Hematopoietic multipotent progenitor cell treated with erythropoietin and hydrocortisone succinate and interleukin-3 and kit ligand, for 17 days (in vitro differentiated cells): ENCODE measurements at regions not wholly inside any gene's neighbourhood (a gene's known extent, or its start where the extent isn't known, plus 50 kb on each side); places are given as distances from the start of the nearest gene placed in this dataset.
"Not testable (repeated sequence)": the region's sequence is repeated elsewhere in the genome, so short reads cannot be mapped to it uniquely, and the experiment has no call there.

Experiments used
- DNase-seq: peaks from one replicate; pipeline ENCODE4 v3.0.0-alpha.2; 2015; ENCODE audit warnings: low spot score

DNA sequence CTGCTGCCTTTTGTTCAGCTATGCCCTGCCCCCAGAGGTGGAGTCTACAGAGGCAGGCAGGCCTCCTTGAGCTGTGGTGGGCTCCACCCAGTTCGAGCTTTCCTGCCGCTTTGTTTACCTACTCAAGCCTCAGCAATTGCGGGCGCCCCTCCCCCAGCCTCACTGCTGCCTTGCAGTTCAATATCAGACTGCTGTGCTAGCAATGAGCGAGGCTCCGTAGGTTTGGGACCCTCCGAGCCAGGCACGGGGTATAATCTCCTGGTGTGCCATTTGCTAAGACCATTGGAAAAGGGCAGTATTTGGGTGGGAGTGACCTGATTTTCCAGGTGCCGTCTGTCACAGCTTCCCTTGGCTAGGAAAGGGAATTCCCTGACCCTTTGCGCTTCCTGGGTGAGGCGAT is 51.9 kb downstream of the DIPK2A start:
- DNase-seq, result not testable (repeated sequence)

DNA sequence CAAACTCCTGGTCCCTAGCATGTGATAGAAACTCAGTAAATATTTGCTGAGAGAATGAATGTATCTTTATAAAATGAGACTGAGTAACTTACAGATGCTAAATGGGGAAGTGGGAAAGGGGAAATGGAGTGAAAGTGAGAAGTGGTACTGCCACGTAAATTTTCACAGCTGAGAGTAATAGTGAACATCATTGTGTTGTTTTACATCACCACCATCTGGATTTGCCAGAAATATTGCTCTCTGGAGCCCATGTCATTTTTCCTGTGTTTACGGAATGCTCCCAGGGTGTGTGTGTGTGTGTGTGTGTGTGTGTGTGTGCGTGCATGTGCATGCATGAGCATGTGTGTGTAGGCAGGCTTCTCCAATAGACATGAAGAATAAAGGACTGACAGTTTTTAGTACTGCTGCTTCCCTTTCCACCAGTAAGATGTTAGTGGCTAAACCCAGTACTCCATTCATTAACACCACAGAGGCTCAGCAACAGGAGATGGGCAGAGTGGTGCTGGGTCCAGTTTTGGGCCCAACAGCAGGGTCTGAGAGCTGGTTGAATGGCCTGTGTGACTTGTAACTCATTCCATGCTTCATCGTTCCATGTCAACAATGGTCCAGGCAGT is 57.3 kb downstream of the DIPK2A start:
- DNase-seq, result no peak

DNA sequence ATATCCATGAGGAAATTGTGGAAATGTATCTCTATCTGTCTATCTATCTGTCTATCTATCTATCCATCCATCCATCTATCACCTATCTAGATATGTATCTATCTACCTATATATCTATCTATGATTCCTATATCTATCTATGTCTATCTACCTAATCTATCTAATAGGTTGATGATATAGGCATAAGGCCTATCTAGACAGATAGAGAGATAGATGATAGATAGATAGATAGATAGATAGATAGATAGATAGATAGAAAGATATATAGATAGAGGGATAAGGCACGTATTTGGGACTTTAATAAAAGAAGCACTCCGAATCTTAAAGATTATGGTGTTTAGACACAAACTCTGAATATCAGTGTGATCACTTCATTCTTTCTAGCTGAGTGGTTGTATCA is 58.1 kb downstream of the DIPK2A start:
- DNase-seq, result no peak

DNA sequence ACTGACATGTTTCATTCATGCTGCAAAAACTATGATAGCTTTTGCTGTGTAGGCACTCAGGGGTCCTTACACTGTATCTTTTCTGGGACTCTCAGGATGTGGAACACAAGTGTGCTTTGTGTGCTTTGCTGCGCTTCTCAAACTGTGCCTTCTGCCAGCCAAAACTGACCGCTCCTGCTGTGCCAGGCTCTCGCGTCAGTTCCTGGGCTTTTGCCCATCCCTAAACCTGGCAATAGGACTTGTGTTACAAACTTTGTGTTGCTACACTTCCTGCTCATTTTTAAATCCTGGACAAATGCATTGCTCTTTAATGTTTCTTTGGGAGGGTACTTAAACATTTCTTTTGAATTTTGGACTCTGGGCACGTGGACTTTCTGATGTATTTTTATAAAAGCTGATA is 60.3 kb downstream of the DIPK2A start:
- DNase-seq, result no peak

DNA sequence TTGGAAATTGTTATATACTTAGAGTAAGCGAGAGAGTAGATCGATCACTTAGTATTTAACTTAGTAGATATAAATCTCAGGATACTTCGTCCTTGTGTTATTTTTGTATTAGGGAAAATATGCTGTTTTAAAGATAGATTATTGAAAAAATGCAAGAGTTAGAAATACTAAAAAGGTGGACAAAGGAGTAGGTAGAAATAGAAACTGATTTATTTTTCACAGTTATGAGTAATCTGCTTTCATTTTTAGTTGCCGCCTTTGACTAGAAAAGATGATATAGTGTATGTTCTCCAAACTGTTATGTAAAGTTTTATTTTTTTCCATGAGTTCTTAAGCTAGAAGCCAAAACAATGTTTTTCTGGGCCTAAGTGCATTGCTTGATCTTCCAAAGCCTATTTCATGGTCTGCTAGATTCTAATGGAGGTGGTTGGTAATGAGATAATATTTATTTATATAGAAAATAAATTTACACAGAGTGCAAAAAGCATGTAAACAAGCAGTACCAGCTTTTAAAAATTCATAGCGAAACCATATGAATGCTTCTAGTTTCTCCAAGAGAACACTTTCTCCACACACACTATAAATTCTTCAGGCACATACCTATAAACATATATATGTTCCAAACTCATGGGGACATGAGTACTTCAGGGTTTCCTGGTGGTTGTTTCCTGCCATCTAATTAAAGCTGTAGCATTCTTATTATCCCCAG is 61.1 kb downstream of the DIPK2A start:
- no peak for DNase-seq

DNA sequence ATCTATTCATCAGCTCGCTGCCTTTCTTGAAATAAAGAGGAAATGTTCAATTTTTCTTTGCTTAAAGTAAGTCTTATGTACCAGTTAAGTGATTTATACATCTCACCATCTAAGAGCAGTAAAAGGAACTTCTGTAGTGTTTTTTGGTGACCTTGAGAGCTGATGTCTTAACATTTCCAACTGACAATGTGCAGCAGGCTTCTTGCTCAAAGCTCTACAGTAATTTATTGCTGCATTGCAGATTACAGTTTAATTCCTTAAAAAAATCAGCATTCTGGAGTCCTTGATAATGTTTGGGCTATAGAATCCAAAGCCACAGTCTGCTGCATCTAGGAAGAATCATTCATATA is 61.6 kb downstream of the DIPK2A start:
- no peak for DNase-seq

DNA sequence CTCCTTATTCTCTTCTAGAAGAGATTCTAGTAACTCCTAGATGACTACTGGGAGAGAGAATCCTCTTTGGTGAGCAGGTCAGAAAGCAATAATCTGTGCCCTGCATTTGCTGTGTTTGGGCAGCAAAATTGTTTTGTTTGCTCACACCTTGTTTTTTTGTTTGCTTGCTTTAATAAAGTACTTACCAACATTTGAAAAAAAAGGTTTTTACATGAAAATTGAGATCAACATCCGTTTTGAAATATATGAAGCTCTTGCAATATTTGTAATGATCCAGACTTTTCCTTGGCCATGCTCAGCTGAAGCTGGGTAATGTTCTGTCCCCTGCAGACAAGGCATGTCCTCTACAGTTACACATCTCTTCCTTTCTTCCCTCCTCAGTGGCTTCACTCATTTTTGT is 62.2 kb downstream of the DIPK2A start:
- DNase-seq, result no peak

DNA sequence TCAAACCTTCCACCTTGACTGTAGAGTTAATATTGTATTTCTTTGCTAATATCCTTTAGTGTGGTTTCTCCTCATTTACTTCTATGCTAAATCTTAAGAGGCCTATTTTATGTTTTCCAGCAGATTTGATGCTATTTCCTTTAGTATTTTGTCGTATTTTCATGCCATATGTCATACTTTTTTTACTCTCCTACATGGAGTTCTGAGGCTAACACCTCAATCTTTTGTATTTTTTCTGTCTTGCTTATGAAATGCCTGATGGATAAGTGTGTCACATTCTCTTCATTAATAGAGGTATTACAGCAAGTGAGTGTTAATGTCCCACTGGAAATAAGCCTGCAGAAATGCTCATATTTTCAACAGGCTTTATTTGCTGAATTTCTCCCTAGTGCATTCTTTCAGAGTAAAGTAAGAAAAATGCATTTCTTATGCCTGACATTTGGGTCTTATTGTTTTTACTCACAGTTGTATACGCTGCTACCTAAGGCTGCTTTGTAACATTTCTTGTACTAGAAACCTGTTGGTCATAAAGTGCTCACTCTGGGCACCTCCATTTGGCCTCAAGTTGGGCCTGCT is 63.2 kb downstream of the DIPK2A start:
- no peak for DNase-seq

DNA sequence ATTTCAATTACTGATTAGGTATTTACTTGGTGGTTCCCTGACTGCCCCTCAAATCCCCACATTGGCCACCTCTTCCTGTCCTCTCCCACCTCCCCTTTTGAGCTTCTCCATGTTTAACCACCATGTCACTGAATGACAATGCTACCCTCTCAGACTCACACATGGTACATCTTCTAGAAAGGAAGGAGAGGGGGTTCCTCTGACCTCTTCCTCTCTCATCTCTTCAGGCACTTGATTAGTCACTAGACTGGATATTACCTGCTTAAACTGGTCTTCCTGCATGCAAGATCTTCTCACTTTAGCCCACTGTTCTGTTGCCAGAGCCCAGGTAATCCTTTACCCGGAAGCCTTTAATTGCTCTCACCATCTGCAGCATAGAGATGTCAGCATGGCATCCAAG is 64.9 kb downstream of the DIPK2A start:
- DNase-seq, result no peak

DNA sequence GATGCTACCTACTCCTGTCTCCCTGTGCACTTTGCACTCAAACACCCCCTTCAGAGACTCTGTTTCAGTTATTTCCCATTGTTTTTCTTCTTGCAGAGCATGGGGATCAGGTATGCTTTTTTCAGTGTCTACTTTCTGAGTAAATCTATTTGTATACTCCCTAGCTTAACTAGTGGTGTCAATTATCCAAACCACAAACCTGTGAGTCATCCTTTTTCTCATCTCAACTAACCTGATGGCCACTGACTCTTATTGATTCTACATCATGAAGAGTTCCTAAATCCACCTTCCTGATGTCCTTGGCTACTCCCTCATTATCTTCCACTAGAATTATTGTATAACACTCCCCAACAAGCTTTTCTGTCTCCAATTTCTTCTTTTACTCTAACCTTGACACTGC is 68.0 kb downstream of the DIPK2A start:
- no peak for DNase-seq

DNA sequence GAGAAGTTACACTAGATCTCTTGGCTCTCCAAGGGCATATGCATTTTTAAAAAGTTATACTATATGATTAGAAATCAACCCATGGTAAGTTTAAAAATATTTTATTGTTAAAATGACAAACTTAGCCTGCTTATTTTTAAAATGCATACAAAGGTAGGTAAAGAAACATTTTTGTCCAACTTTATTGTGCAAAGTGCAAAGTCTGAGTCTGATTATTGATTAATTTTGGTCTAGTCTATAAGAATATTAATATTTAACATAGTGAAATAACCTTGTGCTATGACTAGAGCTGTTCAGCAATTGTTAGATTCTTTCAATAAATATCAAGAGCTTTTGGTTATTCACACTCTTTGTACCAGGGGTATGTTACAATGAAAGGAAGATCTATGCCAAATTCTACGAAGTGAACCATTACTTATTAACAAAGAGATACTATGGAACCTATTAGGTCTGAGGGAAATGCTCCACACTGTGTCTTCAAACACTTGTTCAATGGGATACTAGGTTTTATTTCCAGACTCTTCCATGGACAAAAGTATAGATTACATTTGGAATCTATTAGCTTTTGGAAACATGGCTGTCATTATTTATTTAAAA is 70.4 kb downstream of the DIPK2A start:
- DNase-seq, result no peak

DNA sequence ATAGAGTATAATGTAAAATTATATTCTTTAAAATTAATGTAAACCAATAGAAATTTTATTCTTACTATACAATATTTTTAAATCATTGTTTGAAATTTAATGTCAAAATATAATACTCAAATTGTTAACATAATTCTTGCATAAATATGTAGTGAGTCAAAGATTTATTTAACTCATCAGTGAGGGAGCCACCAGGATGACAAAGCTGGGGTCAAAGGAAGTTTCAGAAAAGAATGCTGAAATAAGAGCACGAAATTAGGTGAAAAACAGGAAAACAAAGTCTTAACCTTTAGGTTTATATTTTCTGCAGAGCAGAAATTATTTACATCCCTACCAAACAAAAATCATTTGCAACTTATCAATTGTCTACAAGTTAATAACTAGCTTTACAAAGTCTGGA is 74.1 kb downstream of the DIPK2A start:
- no peak for DNase-seq

DNA sequence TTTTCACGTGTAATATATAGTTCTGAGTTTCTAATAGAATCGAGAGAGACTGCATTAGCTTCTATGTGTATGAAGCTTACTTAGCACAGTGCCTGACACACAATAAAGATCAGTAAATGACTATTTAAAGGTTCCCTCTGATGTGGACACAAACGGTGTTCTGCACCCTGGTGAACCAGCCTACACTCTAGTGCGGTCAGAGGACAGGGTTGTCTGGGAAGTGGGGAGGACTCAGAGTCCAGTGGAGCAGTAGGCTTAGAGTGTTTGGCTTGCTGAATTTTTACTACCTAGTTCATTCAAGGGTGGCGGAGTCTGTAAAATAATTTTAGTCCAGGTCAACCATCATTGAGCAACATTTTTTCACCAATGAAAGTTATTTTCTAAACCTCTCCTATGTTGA is 77.8 kb downstream of the DIPK2A start:
- DNase-seq, result no peak

DNA sequence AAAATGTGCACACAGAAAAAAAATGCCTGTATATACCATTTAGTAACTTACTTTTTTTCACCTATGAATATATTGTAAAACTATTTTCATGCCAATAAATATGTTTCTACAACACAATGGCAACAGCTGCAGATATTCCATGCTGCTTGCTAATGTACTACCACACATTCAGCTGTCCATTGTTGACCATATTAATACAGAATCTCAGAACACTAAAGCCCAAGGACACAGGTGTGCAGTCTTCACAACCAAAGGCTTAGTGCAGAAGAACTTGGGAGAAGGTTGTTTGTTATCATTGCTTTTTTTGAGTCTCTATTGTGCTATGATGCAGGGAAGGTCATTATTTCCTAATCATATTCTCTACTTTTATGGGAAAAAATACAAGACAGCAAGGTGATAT is 79.6 kb downstream of the DIPK2A start:
- DNase-seq, result no peak

DNA sequence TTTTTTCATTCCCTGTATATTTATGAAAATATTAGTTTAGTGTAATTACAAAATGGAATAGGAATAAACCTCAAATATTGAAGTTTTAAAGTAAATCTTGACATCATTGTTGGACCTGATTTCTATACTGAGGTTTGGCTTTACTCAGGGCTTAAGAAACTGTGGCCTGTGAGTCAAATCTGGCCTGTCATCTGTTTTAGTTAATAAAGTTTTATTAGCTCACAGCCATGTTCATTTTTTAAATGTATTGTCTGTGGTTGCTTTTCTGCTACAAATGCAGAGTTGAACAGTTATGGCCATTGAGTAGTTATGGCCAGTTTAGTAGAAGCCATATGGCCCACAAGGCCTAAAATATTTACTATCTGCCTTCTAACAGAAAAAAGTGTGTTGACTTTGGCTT is 80.7 kb downstream of the DIPK2A start:
- DNase-seq, result no peak

DNA sequence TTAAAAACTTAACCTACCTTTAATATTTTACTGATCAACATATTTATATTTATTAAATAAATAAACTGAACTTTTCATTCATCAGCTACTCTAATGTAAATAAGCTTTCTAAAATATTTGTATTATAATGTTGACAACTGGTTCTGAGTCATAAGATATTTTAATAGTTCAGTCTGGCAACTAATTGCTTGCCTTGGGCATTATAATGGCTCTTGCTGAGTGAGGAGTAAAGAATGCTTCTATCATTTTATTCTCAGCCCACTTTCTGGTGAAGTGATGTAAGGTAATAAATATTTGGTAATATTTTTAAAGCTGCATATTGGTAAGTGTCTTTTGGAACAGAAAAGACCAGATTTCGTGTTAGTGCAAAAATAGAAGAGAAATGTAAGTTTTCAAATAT is 81.5 kb downstream of the DIPK2A start:
- no peak for DNase-seq

DNA sequence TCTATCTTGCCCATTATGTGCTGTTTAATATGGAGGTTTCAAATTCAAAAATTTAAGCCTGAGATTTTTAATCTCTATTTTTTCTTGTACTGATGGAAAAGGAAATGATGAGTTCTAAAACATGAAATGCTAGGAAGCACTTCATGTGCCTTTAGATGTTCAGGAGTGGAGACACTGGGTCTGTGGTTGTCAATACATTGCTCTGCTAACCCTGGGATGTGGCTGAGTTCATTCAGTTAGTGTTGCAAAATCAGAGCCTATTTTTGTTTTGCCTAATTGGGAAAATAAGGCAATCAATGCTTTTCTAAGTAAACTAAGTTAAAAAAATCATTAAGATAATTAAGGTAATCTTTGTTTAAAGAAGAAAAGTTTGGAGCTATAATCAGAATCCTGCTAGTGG is 83.1 kb downstream of the DIPK2A start:
- DNase-seq, result no peak

DNA sequence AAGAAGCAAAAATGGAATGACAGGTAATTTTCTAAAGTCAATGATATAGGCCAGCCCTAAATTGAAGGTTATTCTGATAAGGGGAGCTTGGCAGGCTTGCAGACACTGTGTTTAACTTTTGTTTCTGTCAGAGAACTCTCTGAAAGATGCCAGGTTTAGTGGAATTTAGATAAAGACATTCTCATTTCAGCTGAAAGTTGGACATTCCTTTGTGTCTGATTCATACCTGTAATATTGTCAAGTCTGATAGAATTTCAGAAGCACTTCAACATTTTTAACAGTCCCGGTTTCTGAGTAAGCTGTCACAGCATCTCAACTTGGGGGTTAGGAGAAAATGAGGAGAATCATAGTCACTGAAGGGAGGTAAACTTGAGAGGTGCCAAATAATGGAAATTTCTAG is 84.0 kb downstream of the DIPK2A start:
- DNase-seq, result no peak

DNA sequence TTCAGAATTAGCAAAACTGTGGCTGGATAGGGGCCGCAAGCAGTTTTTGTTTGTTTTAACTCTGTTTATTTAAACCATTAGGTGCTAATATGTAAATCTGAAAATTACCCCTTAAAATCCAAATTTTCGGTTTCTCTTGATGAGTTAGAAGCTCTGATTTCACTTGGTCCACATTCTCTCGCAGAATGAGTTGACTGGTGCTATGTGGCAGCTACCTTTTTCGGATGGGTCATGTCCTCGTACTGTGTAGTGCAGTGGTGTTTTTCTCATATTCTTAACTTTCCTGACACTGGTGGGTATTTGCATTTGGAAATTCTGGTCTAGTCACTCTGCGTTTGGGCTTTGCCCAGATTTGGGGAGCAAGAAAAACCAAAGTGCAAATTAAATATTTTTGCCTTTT is 87.1 kb downstream of the DIPK2A start:
- no peak for DNase-seq

DNA sequence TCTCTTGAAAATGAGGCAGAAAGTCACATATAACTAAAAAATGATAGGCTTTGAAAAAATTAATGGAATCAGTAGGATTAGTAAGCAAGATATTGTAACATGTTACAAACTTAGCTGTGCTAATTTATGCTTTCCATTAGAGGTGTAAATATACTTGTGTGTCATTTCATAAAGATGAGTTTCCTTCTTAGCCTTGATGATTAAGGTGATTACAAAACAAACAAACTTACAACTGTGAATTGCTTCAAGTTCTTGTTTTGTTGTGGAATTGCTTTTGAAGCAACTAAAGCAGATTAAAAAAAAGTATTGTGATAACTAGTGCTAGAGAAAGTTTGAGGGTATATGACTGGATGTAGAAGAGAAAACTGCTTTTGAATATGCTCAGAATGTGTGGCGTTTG is 87.9 kb downstream of the DIPK2A start:
- no peak for DNase-seq

DNA sequence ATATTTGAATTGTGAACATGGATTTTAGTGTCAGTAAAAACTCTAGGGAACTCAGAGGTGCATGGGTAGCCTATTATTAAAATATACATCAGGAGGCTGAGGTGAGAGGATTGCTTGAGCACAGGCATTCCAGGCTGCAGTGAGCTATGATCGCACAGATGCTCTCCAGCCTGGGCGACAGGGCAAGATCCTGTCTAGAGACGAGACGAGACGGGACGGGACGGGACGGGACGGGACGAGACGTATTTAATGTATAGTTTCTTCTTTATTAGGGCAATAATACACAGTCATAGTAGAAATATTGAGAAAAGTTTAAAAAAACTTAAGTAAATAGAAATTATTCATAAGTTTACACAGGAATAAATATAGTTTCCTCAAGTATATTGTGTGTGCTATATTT is 89.3 kb downstream of the DIPK2A start:
- no peak for DNase-seq

DNA sequence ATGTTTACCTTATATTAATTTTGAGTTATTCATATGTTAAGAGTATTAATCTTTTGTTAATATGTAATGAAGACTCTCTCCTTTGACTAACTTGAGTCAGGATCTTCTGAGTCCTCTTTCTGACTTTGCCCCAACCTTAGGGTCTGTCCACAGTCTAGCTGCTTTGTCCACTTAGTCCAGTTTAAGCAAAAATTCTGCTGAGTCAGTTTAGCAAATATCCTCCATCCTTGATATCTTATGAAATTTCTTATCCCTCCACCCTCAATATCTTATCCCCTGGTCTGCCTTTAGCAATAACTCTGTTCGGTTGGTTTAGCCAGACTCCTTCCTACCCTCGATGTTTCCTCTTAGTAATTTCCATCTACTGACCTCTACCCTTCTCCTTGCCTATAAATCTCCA is 91.7 kb downstream of the DIPK2A start:
- no peak for DNase-seq

DNA sequence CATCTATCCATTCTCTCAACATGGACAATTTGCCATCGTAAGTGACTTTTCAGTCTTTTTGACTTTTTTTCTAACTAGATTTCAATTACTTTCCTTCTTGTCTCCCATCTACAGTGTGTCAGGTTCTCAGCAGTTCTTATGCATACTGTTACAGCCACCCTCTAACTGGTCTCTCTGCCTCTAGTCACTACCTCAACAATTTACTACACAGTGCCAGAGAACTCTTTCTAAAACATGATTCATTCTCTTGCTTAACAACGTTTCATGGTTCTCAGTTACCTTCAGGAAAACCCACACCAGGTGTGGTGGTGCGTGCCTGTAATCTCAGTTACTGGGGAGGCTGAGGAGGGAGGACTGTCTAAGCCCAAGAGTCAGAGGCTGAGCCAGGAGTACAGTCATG is 95.4 kb downstream of the DIPK2A start:
- no peak for DNase-seq

DNA sequence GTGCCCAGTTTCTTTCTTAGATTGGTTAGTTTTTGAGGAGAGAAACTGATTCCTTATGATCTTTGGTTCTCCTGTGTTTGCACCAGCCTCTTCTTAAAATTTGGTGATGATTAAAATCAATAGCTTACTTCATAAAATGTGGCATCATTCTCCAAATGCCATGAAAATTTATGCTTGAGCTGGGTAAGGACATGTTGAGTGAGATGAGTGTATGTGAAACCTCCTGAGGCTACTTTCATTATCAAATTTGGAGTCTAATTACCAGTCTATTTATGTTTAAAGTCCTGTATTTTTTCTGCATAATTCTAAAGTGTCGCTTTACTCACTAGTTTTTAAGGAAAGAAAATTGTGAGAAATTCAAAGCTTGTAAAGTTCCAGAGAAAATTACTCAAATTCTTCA is 102.1 kb downstream of the DIPK2A start:
- no peak for DNase-seq
